Dermis blood vessel endothelial cell (primary cell): ENCODE measurements at regions not wholly inside any gene's neighbourhood (a gene's known extent, or its start where the extent isn't known, plus 50 kb on each side); places are given as distances from the start of the nearest gene placed in this dataset.

Experiments
- DNase-seq: peaks from one replicate; pipeline ENCODE4 v3.0.0; 2010

DNA sequence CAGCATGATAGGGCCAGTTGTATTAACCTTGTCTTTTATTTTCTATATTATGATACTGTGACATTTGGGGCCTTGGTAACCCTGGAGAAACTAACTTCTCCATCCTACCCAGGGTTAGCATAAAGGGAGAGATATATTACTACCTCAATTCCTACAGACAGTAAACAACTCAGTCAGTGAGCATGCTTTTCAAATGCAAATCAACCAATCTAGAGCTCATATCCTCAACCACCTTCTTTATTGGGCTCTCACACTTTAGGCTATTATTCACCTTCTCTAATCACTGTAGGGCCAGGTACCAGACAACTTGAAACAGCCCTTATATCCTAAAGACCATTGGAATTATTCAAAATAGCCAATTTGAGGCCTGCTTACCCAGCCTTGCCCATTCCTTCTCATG is 477.6 kb downstream of the PTPRC start:
- DNase-seq: no peak

DNA sequence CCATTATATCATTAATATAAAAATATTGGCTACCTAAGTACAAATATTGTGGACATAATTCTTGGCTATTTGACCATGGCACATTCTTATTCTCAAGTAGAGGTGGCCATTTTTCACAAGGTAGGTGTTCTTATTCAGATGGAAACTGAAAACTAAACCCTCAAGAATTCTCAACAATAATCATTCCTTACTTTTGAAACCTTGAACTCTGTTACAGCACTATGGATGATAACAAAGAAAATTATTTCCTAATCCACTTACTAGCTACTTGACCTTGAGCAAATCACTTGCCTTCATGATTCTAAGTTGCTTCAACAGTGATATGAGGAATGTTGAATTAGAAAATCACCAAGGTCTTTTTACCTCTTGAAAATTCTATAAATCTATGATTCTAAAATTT is 482.2 kb downstream of the PTPRC start:
- no peak for DNase-seq

DNA sequence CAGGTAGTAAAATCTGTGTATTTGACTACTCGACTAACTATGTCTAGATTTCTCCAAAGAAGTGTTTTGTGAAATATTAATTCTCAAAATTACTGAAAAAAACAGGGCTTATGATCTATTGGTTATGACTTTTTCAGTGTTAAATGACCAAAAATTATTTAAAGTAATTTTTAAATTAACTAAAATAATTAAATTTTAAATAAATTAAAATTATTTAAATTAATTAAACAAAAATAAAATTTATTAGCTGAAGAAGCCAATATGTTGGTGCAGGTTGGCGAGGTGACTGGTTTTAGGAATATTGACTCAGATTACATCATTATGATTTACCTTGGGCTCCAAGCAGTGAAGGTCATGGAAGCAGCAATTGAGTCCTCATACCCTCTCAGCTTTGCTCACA is 483.2 kb downstream of the PTPRC start:
- no peak for DNase-seq

DNA sequence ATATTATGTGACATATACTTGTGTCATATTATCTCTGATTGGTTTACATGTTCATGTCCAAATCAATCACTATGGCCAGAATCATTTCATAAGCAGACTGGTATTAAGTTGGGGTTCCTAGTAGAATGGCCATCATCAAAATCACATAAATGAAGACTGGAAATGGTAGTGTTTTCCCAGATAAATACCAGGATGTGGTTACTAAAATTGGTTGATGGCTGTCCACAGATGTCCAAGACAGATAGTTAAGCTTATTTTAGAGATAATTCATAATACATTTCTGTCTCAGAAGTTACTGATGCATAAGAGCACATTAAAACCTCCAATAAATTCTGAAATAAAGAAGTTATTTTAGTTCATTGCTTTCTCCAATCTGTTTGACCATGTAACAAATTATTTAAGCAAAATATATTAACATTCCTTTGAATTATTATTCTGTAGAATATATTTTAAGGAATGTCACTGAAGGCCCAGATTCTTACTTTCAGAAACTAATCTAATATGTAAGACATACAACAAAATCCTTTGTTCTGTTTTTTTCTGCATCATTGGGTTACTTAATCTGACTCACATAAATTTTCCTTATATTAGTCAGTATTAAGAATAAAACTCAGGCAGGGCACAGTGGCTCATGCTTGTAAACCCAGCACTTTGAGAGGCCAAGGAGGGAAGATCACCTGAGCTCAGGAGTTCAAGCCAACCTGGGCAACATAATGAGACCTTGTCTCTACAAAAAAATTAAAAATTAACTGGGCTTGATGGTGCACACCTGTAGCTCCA is 483.9 kb downstream of the PTPRC start:
- DNase-seq: no peak

DNA sequence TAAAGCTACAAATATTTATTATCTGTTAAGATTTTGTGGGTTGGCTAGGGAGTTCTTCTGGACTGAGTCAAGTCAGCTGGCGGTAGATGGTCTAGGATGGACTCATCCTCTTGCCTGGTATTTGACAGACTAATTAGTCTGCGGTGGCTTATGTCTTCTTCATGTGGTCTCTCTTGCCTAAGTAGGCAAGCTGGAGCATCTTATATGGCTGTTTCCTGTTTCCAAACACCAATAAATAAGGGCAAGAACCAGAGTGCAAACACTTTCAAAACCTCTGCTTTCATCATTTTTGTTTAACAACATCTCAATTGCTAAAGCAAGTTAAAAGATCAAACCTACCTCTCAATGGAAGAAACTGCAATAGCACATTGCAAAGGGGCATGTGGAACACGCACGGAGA is 484.8 kb downstream of the PTPRC start:
- DNase-seq: no peak

DNA sequence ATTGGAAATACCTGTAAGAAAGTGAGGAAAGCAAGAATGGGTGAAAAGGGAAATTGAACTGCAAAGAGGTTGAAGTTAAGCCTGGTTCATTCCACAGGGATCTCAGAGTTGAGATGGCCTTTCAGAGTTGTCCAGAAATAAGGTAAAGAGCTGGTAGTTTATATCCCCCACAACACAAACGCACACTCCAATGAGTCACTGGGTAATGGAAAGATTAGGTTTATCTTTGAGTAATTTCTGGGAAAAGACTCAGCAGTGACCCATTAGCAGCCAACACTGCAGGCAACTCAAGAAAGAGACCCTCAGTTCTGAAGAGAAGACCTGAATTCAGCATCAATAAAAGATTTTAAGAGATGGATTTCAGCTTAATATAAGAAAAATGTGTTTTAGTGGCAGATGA is 485.5 kb downstream of the PTPRC start:
- DNase-seq: no peak

DNA sequence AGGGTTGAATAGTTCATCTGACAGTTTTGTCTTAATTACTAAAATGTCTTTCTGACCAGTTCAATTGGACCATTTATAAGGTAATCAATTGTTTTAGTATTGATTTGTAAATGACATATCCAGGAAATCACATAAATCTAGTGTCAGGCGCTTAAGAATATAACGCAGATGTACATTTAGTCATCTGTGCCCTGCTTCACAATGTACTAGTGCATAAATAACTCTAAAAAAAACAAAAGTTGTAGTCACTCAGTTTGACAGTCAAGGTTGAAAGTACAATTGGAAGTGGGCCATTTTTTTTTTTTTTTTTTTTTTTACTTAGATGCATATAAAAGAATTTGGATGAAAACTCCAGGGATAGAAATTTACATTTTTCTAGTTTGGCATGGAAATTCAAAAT is 490.4 kb downstream of the PTPRC start:
- DNase-seq: peak; percentile 46

DNA sequence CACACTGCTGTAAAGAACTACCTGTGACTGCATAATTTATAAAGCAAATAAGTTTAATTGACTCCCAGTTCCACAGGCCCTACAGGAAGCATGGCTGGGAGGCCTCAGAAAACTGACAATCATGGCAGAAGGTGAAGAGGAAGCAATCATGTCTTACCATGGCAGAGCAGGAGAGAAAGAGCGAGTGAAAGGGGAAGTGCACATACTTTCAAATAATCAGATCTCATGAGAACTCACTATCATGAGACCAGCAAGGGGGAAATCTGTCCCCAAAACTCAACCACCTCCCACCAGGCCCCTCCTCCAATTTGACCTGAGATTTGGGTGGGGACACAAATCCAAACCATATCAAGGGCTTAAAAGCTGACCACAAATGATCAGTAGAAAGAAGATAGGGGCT is 493.2 kb downstream of the PTPRC start:
- no peak for DNase-seq

DNA sequence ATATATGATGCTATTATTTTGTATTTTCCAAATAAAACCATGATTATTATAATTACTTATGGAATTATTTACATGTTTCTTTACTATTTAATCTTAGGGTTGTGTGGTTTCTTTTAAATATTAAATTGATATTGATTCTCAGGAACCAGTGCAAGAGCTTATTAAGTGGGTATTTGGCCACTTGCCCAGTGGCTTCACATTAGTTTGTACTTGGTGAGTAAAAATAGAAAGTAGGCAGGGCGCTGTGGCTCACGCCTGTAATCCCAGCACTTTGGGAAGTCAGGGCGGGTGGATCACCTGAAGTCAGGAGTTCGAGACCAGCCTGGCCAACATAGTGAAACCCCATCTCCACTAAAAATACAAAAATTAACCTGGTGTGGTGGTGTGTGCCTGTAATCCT is 497.1 kb downstream of the PTPRC start:
- no peak for DNase-seq

DNA sequence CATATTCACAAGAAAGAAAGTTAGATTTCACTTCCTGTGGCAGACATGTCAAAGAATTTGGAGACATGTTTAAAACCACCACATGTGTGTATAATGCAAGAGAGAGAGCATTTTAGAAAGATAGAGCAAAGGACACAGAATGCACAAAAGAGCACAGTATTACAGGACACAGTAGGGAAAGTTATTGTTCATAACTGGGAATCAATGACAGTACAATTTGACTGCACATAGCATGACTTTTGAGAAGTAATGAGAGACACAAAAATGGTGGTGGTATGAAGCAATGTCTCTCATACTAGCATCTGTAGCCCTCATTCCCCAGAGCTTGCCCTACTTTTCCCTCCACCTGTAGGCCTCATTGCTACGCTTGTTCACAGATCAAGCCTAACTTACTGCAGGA is 499.2 kb downstream of the PTPRC start:
- DNase-seq: no peak

DNA sequence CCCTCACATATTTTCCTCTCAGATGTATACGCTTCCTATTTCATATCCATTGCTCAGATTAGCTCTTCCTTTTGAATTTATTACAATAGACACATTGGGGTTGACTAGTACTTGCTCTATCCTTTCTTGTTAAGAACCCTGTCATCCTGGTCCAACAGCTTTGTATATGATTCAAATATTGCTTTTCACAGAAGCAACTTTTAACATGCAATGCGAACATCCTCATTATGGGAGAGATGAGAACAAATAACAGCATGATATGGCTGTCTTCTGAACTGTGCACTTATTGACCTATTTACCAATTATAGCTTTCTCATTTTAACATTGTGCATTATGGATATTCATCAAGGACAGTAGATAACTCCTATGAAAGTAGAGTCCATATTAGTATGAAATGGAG is 510.8 kb downstream of the PTPRC start:
- DNase-seq: no peak

DNA sequence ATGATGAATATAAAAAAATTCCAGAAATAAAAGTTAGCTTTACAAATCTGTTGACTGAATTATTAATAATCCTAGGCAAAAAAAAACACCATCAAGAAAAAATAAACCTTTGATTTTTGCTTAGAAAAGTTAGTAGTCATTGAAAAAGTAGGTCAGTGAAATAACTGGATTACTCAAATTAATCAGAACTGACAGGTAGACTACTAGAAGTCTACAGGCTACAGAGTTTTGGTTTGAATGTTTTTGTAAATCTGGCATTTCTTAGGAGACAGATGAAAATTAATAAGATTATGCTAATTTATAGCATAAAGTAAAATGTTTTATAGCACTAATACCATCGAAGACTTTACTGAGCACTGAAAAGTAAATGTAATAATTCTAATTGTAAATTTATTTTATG is 511.9 kb downstream of the PTPRC start:
- DNase-seq: no peak

DNA sequence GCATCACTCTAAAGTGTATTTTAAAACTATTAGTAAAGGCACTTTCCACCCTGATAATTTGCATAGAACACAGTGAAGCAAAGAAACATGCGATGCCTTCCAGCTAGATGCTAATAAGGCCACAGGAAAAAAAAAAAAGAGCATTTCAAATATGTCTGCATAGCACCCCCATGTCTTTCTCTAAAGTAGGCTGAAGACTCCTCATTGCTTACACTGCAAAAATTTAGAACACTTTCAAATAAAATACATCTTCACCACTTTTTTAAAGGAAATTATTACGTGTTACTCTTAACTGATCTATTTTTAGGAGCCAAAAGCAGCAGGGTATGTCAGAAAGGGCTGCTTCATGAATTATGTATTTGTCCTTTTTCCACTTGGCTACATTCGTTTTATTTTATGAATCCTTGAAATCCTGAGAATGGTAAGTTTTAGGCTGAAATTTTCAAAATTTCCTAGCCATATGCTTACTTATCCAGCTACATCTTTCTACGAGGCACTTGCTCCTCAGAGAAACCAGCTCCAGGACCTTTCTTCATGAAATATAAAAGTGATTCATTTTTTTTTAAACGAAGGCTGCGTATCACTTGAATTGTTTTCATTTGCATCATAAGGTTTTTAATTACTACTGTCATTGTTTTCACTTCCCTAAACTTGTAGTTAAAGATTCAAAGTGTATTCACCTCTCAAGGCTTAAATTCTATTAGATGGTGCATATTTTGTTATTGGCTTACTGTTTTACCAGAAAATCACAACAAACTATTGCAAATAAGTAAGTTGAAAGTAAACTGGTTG is 513.0 kb downstream of the PTPRC start:
- DNase-seq: no peak

DNA sequence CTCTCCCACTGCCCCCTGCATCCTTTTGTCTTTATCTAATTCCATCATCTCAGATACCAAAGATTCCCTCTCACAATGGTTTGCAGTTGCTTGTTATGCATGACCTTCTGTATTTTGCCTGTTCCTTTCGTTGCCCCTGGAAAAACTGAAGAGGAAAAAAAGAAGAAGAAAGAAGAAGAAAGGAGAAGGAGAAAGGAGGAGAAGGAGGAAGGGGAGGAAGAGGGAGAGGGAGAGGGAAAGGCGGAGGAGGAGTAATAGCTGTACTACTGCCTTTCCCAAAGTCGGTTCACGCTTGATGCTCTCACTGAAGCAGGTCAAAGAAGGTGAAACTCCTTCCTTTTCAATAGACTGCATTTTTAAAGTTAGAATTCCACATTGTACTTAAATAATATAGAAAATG is 513.8 kb downstream of the PTPRC start:
- no peak for DNase-seq

DNA sequence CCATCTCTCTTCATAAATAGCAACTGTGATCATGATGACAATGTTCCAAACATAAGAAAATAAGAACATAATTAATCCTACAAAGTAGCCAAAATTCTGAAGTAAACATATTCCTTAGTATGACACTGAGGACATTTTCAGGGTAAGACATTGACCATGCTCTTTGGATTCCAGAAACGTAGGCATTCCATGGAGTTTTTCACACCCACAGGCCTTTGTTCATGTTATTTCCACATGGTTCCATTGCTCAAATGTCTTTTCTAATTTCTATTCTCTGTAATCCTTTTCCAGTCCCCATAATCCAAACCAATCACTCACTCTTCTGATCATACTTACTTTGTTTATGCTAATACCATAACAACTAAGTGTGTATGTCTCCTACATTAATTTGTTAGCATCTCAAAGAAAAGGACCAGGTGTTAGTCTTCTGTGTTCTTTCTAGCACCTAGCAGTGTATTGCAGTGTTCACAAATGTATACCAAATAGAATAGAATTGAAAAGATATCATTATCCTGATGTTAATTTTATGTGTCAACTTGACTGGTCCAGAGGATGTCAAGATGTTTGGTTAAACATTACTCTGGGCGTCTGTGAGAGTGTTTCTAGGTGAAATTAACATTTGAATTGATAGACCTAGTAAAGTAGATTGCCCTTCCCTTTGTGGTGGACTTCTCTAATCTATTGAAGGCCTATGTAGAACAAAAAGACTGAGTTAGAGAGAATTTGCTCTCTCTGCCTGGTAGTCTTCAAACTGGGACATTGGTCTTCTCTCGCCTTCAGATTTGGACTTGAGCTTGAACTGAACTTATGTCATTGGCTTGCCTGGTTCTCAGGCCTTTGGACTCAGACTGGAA is 516.6 kb downstream of the PTPRC start:
- DNase-seq: no peak

DNA sequence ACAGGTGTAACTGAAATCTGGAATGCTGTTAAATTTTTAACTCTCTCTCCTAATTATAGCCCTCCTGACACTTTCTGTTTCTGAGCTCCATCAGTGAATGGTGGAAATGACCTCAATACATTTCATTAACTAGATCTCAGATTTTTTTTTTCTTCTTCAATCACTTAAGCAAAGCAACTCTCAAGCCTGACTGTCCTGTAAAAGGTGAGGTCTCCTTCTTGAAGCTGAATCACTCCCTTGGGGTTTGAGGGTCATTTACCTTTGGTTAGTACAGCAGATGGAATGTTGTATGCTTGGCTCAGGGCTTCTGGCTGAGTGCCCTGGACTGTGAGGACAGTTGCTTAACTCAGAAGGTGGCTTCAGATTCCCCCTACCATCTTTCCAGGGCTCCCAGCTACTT is 518.7 kb downstream of the PTPRC start:
- no peak for DNase-seq

DNA sequence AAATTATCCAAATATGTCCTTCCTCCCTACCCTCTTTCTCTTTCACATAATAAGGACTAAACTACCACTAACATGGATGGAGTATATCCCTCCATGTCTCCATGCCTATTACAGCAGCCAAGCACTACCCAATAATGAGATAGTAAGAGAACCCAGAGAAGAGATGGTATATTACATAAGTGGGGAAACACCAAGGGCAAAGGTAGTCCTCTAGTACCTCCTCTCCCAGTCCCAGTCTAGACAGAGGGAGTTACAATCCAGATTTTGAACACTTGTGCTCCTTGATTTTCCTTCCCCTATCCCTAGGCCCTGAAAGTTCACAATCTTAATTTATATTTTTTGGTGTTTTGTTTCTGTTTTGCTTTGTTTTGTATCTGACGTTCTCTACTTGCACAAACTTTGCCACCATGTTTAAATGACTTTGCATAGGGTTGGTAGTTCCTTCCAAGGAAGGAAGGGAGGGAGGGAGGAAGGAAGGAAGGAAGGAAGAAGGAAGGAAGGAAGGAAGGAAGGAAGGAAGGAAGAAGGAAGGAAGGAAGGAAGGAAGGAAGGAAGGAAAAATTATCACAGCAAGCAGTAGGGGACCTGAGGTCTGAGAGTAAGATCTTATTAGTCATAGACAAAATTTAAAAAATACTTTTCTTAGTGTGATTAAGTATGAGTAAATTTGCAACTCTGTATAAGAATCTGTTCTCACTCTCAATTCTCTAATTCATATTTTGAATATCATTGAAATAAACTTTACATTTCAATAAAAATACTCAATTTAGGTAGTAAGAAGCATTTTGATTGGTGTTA is 521.9 kb downstream of the PTPRC start:
- no peak for DNase-seq

DNA sequence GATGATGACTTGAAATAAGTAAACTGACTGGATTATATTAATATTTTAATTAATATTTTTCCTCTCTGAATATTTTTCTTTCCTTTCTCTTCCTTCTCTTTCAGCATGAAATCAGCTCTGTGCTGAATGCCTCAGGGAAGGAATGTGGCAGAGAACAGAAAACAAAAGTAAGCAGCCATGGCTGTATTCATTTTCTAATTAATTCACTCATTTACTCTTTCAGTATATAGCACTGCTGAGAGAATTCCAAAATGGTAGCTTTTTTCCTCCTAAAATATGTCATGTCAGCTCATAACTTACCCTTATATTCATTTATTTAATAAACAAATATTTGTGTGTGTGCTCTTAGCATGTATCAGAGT is 522.5 kb downstream of the PTPRC start:
- DNase-seq: no peak

DNA sequence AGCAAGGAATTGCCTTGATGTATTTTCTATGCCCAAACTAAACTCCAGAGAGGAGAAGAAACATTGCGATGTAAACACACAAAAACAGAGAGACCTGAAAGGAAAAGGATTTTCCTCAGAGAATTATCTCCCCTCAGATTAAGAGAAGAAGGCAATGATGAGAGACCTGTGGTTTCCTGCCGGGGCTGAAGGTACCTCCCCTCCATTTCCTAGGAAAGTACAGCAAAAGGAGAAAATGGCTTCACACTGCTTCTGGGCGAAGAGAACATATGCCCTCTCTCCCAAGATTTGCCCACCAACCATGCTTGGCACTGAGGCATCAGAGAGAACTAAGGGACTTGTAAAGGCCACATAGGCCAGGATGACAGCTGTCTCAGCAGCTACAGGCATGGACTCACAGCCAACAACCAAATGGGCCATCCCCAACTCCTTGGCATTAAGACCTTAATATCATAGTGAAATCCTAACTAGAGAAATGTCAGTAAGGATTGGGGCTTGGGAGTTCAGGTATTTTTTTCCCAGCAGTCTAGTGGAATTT is 523.0 kb downstream of the PTPRC start:
- no peak for DNase-seq

DNA sequence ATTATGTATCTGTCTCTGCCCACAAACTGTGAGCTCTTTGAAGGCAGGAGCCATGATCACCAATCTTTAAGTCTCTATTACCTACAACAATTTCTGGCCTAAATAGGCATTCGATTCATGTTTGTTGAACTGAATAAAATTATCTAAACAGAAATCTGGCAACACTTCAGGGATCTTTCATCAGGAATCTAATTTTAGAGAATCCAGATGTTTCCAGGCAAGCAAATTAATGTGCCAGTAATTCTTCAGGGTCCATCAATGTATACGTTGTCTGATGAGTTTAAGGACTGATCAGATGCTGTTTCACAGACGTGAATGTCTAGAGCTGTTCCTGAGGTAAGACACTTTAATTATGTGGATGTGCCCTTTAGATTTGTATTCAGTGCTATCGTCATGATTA is 524.4 kb downstream of the PTPRC start:
- no peak for DNase-seq

DNA sequence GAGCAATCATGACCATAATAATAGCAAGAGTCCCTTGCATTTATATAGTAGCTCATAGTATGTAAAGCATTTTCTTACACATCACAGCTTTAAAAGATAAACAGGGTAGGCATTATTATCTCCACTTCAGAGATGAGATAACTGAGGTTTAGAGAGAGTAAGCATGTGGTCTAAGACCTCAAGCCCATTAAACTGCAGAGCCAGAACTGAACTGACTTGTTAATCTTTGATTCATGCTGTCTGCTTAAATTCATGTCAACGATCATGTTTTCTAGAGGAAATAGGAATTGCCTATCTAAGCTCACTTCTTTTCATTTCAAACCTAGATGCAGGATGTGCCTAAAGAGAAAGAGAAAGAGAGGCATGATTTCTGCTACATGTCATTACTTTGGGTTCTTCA is 524.8 kb downstream of the PTPRC start:
- DNase-seq: no peak

DNA sequence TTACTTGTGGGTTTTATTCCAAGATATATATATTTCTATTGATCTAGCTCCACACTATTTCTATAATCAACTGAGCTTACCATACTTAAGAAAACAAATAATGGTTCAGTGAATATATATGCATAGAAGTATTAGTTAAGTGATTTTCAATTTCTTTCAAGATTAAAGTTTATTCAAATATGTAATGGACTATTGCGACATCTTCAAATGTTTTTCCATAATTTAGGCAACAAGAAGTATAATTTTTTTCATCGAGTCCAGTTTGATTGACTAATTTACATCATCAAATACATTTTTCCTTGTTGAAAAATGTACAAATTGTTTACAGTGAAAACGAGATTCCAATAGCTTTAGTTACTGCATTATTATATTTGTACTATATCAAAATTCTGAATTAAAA is 528.6 kb downstream of the PTPRC start:
- DNase-seq: no peak
